Astrocyte (in vitro differentiated cells and primary cell): ENCODE measurements at regions not wholly inside any gene's neighbourhood (a gene's known extent, or its start where the extent isn't known, plus 50 kb on each side); places are given as distances from the start of the nearest gene placed in this dataset.

ENCODE experiments used
- EZH2 ChIP-seq: IDR thresholded peaks from 2 replicates; pipeline ENCODE4 v1.6.1; 2012; ENCODE audit warnings: mild to moderate bottlenecking, low read length, inconsistent platforms; ENCODE audit not compliant: insufficient read depth
- TF ChIP-seq, protein P1 (sequence below): IDR thresholded peaks from 2 replicates; pipeline ENCODE4 v1.5.1; 2011; ENCODE audit warnings: low read depth, mild to moderate bottlenecking, inconsistent platforms, low read length, moderate library complexity; ENCODE audit not compliant: insufficient read depth

DNA sequence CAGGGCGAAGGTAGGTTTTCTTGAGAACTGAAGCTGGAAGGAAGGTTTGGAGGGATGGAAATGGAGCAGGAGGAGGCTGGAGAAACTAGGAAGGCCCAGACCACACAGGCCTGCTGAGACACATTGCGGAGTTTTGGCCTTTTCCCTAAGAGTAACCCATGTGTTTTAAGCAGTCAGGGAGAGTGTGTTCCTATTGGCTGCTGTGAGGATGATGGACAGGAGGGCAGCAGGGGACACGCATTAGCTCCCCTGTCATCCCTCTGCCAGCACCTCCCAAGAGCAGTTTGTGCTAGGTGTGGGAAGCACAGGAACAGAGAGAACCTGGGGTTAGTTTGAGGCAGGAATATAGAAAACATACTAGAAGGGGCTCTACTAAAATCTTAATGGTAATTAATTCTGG is 842.1 kb downstream of the TBC1D22A start:
- TF ChIP-seq, protein P1, sequence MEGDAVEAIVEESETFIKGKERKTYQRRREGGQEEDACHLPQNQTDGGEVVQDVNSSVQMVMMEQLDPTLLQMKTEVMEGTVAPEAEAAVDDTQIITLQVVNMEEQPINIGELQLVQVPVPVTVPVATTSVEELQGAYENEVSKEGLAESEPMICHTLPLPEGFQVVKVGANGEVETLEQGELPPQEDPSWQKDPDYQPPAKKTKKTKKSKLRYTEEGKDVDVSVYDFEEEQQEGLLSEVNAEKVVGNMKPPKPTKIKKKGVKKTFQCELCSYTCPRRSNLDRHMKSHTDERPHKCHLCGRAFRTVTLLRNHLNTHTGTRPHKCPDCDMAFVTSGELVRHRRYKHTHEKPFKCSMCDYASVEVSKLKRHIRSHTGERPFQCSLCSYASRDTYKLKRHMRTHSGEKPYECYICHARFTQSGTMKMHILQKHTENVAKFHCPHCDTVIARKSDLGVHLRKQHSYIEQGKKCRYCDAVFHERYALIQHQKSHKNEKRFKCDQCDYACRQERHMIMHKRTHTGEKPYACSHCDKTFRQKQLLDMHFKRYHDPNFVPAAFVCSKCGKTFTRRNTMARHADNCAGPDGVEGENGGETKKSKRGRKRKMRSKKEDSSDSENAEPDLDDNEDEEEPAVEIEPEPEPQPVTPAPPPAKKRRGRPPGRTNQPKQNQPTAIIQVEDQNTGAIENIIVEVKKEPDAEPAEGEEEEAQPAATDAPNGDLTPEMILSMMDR: no peak
- no peak for TF ChIP-seq EZH2
